Adipocyte (in vitro differentiated cells): ENCODE measurements at regions not wholly inside any gene's neighbourhood (a gene's known extent, or its start where the extent isn't known, plus 50 kb on each side); places are given as distances from the start of the nearest gene placed in this dataset.
"Not testable (repeated sequence)": the region's sequence is repeated elsewhere in the genome, so short reads cannot be mapped to it uniquely, and the experiment has no call there.

Experiments used
- DNase-seq: peaks from one replicate; pipeline ENCODE4 v3.0.0-alpha.2; 2015; ENCODE audit warnings: low read depth
- H3K27me3 ChIP-seq: replicated peaks from 2 replicates; pipeline ENCODE4 v1.7.0; 2013; ENCODE audit warnings: mild to moderate bottlenecking, low read length, moderate library complexity; ENCODE audit not compliant: control insufficient read depth, insufficient read depth
- H3K36me3 ChIP-seq: 2 replicates; pipeline ENCODE4 v1.7.0; 2013; ENCODE audit warnings: low read length, mild to moderate bottlenecking, moderate library complexity; ENCODE audit not compliant: control insufficient read depth, insufficient read depth, severe bottlenecking
- H3K4me1 ChIP-seq: 2 replicates; pipeline ENCODE4 v1.7.0; 2013; ENCODE audit warnings: mild to moderate bottlenecking, low read length, moderate library complexity; ENCODE audit not compliant: control insufficient read depth, insufficient read depth
- H3K4me3 ChIP-seq: 2 replicates; pipeline ENCODE4 v1.7.0; 2013; ENCODE audit warnings: mild to moderate bottlenecking, low read length, moderate library complexity
- H3K9ac ChIP-seq: 2 replicates; pipeline ENCODE4 v1.7.0; 2013; ENCODE audit warnings: mild to moderate bottlenecking, low read length, moderate library complexity
- H3K9me3 ChIP-seq: 2 replicates; pipeline ENCODE4 v1.7.0; 2013; ENCODE audit warnings: mild to moderate bottlenecking, low read length, moderate library complexity; ENCODE audit not compliant: control insufficient read depth

GRCh38 chr15:79700951-79701480 is 195.8 kb downstream of the MTHFS start:
- H3K27me3 ChIP-seq, result no peaks in the 10 kb centered on the region
- no peak for DNase-seq
- no peak overlapping the region for H3K9ac ChIP-seq
- H3K4me3 ChIP-seq, result no peak overlapping the region
- H3K36me3 ChIP-seq, result no peaks in the 10 kb centered on the region
- H3K9me3 ChIP-seq, result no peaks in the 10 kb centered on the region
- no peaks in the 10 kb centered on the region for H3K4me1 ChIP-seq

GRCh38 chr15:79702621-79703020 is 194.2 kb downstream of the MTHFS start:
- Histone ChIP-seq H3K36me3 (no peaks in the 10 kb centered on the region), H3K4me3 (no peak overlapping the region), H3K4me1 (no peaks in the 10 kb centered on the region), H3K9ac (no peak overlapping the region), H3K9me3 (no peaks in the 10 kb centered on the region), H3K27me3 (no peaks in the 10 kb centered on the region)
- no peak for DNase-seq

GRCh38 chr15:79721256-79721655 is 175.6 kb downstream of the MTHFS start:
- H3K4me3 ChIP-seq, result no peak overlapping the region
- DNase-seq, result no peak
- H3K4me1 ChIP-seq, result peaks cover 17% of the 10 kb centered on the region
- no peaks in the 10 kb centered on the region for H3K27me3 ChIP-seq
- H3K36me3 ChIP-seq, result no peaks in the 10 kb centered on the region
- no peaks in the 10 kb centered on the region for H3K9me3 ChIP-seq
- no peak overlapping the region for H3K9ac ChIP-seq

GRCh38 chr15:79724312-79724711 is 172.5 kb downstream of the MTHFS start:
- no peak overlapping the region for H3K9ac ChIP-seq
- H3K4me3 ChIP-seq, result no peak overlapping the region
- no peaks in the 10 kb centered on the region for H3K36me3 ChIP-seq
- no peaks in the 10 kb centered on the region for H3K27me3 ChIP-seq
- no peaks in the 10 kb centered on the region for H3K9me3 ChIP-seq
- peaks cover 17% of the 10 kb centered on the region for H3K4me1 ChIP-seq
- DNase-seq, result peak; percentile 31

GRCh38 chr15:79724804-79725203 is 172.0 kb downstream of the MTHFS start:
- H3K4me3 ChIP-seq, result no peak overlapping the region
- no peaks in the 10 kb centered on the region for H3K27me3 ChIP-seq
- no peak for DNase-seq
- no peak overlapping the region for H3K9ac ChIP-seq
- no peaks in the 10 kb centered on the region for H3K9me3 ChIP-seq
- H3K4me1 ChIP-seq, result peaks cover 17% of the 10 kb centered on the region
- H3K36me3 ChIP-seq, result no peaks in the 10 kb centered on the region

GRCh38 chr15:79728867-79729266 is 167.9 kb downstream of the MTHFS start:
- Histone ChIP-seq H3K27me3 (no peaks in the 10 kb centered on the region), H3K4me3 (no peak overlapping the region), H3K36me3 (no peaks in the 10 kb centered on the region), H3K9ac (no peak overlapping the region), H3K4me1 (peaks cover 9% of the 10 kb centered on the region), H3K9me3 (no peaks in the 10 kb centered on the region)
- no peak for DNase-seq

- Histone ChIP-seq H3K4me1 (no peaks in the 10 kb centered on the region), H3K4me3 (no peak overlapping the region), H3K9ac (no peak overlapping the region), H3K9me3 (peaks cover 16% of the 10 kb centered on the region), H3K27me3 (peaks cover 3% of the 10 kb centered on the region), H3K36me3 (no peaks in the 10 kb centered on the region)
- no peak for DNase-seq
Observed at GRCh38 chr15:79736435-79737000, 160.3 kb downstream of the MTHFS start.

GRCh38 chr15:79738143-79738542 is 158.7 kb downstream of the MTHFS start:
- DNase-seq, result no peak
- Histone ChIP-seq H3K4me1 (no peaks in the 10 kb centered on the region), H3K9ac (no peak overlapping the region), H3K36me3 (no peaks in the 10 kb centered on the region), H3K9me3 (peaks cover 16% of the 10 kb centered on the region), H3K4me3 (no peak overlapping the region), H3K27me3 (peaks cover 3% of the 10 kb centered on the region)

- peaks cover 16% of the 10 kb centered on the region for H3K9me3 ChIP-seq
- DNase-seq, result no peak
Observed at GRCh38 chr15:79740561-79740960, 156.3 kb downstream of the MTHFS start.

GRCh38 chr15:79743032-79743431 is 153.8 kb downstream of the MTHFS start:
- Histone ChIP-seq H3K36me3 (no peaks in the 10 kb centered on the region), H3K9me3 (peaks cover 9% of the 10 kb centered on the region), H3K4me1 (no peaks in the 10 kb centered on the region), H3K4me3 (no peak overlapping the region), H3K9ac (no peak overlapping the region), H3K27me3 (peaks cover 3% of the 10 kb centered on the region)
- no peak for DNase-seq

More at GRCh38 chr15:79740561-79740960, 156.3 kb downstream of the MTHFS start:
- Histone ChIP-seq H3K27me3 (peaks cover 3% of the 10 kb centered on the region), H3K4me1 (no peaks in the 10 kb centered on the region), H3K9ac (no peak overlapping the region), H3K4me3 (no peak overlapping the region), H3K36me3 (no peaks in the 10 kb centered on the region)

GRCh38 chr15:79744485-79744884 is 152.3 kb downstream of the MTHFS start:
- H3K9me3 ChIP-seq, H3K4me3 ChIP-seq, H3K36me3 ChIP-seq, H3K9ac ChIP-seq, H3K27me3 ChIP-seq, H3K4me1 ChIP-seq: not testable (repeated sequence)
- peak; percentile 18 for DNase-seq

GRCh38 chr15:79756365-79756764 is 140.4 kb downstream of the MTHFS start:
- Histone ChIP-seq H3K36me3 (no peaks in the 10 kb centered on the region), H3K4me3 (no peak overlapping the region), H3K9me3 (no peaks in the 10 kb centered on the region), H3K27me3 (no peaks in the 10 kb centered on the region), H3K4me1 (no peaks in the 10 kb centered on the region), H3K9ac (no peak overlapping the region)
- DNase-seq, result no peak
